Activated T-cell treated with anti-CD3 and anti-CD28 coated beads, Interleukin-2, amount 50 U/mL, for 72 hours (primary cell): ENCODE measurements at regions not wholly inside any gene's neighbourhood (a gene's known extent, or its start where the extent isn't known, plus 50 kb on each side); places are given as distances from the start of the nearest gene placed in this dataset.

Experiments used
- ATAC-seq, 2 donors: fragments of 150-1000 bp; cut with Tn5 transposase; replicated peaks in 1 of 2; 2 replicates each; pipeline ENCODE4 v1.10.0; 2021; ENCODE audit warnings: moderate library complexity in 2 of 2, mild to moderate bottlenecking in 1 of 2
- DNase-seq, 2 donors: peaks; one replicate each; pipeline ENCODE4 v3.0.0; 2021 to 2022; ENCODE audit warnings: mixed read lengths in 1 of 2
- H3K27ac Mint-ChIP-seq: one replicate; pipeline ENCODE4 v1.8.0; 2022; ENCODE audit warnings: mild to moderate bottlenecking, moderate library complexity, mixed read lengths
- H3K27me3 Mint-ChIP-seq: one replicate; pipeline ENCODE4 v1.8.0; 2022; ENCODE audit warnings: low read depth, mixed read lengths
- H3K36me3 Mint-ChIP-seq, 2 donors: one replicate each; pipeline ENCODE4 v1.8.0; 2022; ENCODE audit warnings: mixed read lengths in 2 of 2, mild to moderate bottlenecking in 1 of 2; ENCODE audit not compliant: insufficient read depth in 2 of 2
- H3K4me1 Mint-ChIP-seq: one replicate; pipeline ENCODE4 v1.8.0; 2022; ENCODE audit warnings: low read depth, mixed read lengths
- H3K4me3 Mint-ChIP-seq, 2 donors: one replicate each; pipeline ENCODE4 v1.8.0; 2022; ENCODE audit warnings: mild to moderate bottlenecking in 2 of 2, mixed read lengths in 2 of 2, moderate library complexity in 2 of 2
- H3K9me3 Mint-ChIP-seq, 2 donors: one replicate each; pipeline ENCODE4 v1.8.0; 2022; ENCODE audit warnings: mixed read lengths in 2 of 2

- Mint-ChIP-seq H3K27ac (no peak overlapping the region), H3K36me3 (no peaks in the 10 kb centered on the region), H3K4me3 (no peak overlapping the region), H3K27me3 (peaks cover 32% of the 10 kb centered on the region), H3K9me3 (no peaks in the 10 kb centered on the region), H3K4me1 (no peaks in the 10 kb centered on the region)
- ATAC-seq (no peak), DNase-seq (no peak)
These were observed 90.0 kb downstream of the FGF18 start for GRCh38 chr5:171509467-171509866.

DNA sequence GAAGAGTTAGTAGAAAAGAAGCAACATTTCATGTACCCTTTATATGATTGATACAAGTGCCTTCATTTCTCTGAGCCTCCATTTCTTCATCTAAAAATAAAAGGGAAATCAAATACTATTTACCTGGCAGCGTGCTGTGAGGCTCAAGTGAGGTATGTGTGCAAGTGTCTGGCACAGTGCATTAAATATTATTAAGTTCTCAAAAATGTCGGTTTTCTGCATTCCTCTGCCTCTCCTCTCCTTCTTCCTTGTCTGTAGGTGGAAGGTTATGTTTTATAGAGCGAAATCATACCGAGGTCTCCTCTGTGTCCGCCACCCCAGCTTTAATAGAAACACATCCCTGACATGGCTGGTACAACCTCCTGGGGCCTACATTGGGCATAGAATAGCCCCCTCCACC lies 93.0 kb downstream of the FGF18 start:
- DNase-seq (no peak), ATAC-seq (no peak)
- H3K9me3 Mint-ChIP-seq, result no peaks in the 10 kb centered on the region
- H3K4me1 Mint-ChIP-seq, result no peaks in the 10 kb centered on the region
- H3K4me3 Mint-ChIP-seq, result no peak overlapping the region
- H3K36me3 Mint-ChIP-seq, result no peaks in the 10 kb centered on the region
- H3K27ac Mint-ChIP-seq, result no peak overlapping the region
- peaks cover 30% of the 10 kb centered on the region for H3K27me3 Mint-ChIP-seq

DNA sequence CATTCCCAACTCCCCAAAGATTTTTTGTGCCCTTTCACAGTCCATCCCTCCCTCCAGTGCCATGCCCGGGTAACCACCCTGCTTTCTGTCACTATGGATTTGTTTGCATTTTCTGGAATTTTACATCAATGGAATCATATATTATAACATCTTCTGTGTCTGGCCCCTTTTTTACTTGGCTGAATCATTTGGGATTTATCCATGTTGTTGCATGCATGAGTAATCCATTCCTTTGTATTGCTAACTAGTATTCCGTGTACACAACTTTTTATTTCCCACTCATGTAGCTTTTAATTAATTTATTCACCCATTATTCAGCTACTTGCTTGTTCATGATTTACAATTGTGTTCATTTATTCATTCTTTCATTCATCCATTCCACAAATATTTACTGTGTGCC lies 94.1 kb downstream of the FGF18 start:
- H3K27me3 Mint-ChIP-seq, result peaks cover 42% of the 10 kb centered on the region
- no peak overlapping the region for H3K27ac Mint-ChIP-seq
- H3K36me3 Mint-ChIP-seq, result no peaks in the 10 kb centered on the region
- H3K4me1 Mint-ChIP-seq, result no peaks in the 10 kb centered on the region
- H3K9me3 Mint-ChIP-seq, result no peaks in the 10 kb centered on the region
- no peak overlapping the region for H3K4me3 Mint-ChIP-seq
- DNase-seq, result no peak
- no peak for ATAC-seq

DNA sequence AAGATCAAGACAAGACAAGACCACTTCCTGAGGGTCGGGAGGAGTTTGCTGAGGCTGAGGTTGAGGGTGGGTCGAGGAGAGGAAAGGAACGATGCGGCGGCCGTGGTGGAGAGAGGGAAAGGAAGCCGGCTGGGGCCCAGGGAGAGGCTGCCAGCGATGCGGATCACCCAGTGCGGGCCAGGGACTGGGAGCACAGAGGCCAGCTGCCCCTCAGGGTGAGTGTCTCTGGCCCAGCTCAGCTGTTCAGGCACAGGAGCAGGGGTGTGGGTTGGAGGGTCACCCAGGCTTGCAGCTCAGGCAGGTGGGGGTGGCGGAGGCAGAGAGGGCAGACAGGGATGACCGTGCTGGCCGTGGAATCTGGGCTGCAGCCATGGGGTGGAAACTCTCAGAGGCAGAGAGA lies 99.5 kb downstream of the FGF18 start:
- Mint-ChIP-seq H3K9me3 (no peaks in the 10 kb centered on the region), H3K4me3 (no peak overlapping the region), H3K36me3 (no peaks in the 10 kb centered on the region), H3K27ac (no peak overlapping the region), H3K4me1 (no peaks in the 10 kb centered on the region), H3K27me3 (peaks cover 43% of the 10 kb centered on the region)
- ATAC-seq (no peak), DNase-seq (no peak)

- H3K27me3 Mint-ChIP-seq, result peaks cover 38% of the 10 kb centered on the region
- H3K9me3 Mint-ChIP-seq, result no peaks in the 10 kb centered on the region
- no peaks in the 10 kb centered on the region for H3K4me1 Mint-ChIP-seq
- ATAC-seq (no peak), DNase-seq (no peak)
- no peak overlapping the region for H3K27ac Mint-ChIP-seq
- H3K4me3 Mint-ChIP-seq, result no peak overlapping the region
- H3K36me3 Mint-ChIP-seq, result no peaks in the 10 kb centered on the region
These were observed 101.1 kb downstream of the FGF18 start for GRCh38 chr5:171520300-171521174.

- Mint-ChIP-seq H3K4me3 (no peak overlapping the region), H3K27me3 (peaks cover 38% of the 10 kb centered on the region), H3K4me1 (no peaks in the 10 kb centered on the region), H3K36me3 (no peaks in the 10 kb centered on the region), H3K9me3 (no peaks in the 10 kb centered on the region), H3K27ac (no peak overlapping the region)
- DNase-seq (no peak), ATAC-seq (no peak)
These were observed 101.8 kb downstream of the FGF18 start for GRCh38 chr5:171521219-171521633.

GRCh38 chr5:171521679-171522078 lies 102.2 kb downstream of the FGF18 start:
- no peak overlapping the region for H3K4me3 Mint-ChIP-seq
- peaks cover 38% of the 10 kb centered on the region for H3K27me3 Mint-ChIP-seq
- H3K9me3 Mint-ChIP-seq, result no peaks in the 10 kb centered on the region
- ATAC-seq (no peak), DNase-seq (no peak)
- no peak overlapping the region for H3K27ac Mint-ChIP-seq
- H3K36me3 Mint-ChIP-seq, result no peaks in the 10 kb centered on the region
- no peaks in the 10 kb centered on the region for H3K4me1 Mint-ChIP-seq

DNA sequence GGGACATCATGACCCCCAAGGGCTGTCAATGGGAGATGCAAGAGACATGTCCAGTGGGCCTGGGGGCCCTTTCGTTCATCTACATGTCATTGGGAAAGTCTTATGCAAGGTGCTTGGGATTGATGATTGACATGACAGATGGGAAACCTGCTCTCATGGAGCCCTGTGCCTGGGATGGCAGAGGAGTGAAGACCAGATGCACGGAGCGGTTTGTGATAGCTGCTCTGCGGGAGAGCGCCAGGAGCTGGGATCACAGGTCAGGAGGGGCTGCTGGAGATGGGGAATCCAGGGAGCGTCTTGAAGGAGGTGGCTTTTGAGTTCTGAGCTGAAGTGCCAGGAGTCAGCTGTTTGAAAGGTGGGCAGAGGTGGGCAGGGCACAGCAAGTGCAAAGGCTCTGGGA lies 104.3 kb downstream of the FGF18 start:
- ATAC-seq (no peak), DNase-seq (no peak)
- H3K36me3 Mint-ChIP-seq, result no peaks in the 10 kb centered on the region
- peaks cover 23% of the 10 kb centered on the region for H3K27me3 Mint-ChIP-seq
- H3K4me3 Mint-ChIP-seq, result no peak overlapping the region
- H3K4me1 Mint-ChIP-seq, result no peaks in the 10 kb centered on the region
- no peaks in the 10 kb centered on the region for H3K9me3 Mint-ChIP-seq
- H3K27ac Mint-ChIP-seq, result no peak overlapping the region

- H3K4me1 Mint-ChIP-seq, result no peaks in the 10 kb centered on the region
- H3K27ac Mint-ChIP-seq, result no peak overlapping the region
- no peak overlapping the region for H3K4me3 Mint-ChIP-seq
- H3K27me3 Mint-ChIP-seq, result peaks cover 20% of the 10 kb centered on the region
- DNase-seq, result no peak
- H3K36me3 Mint-ChIP-seq, result no peaks in the 10 kb centered on the region
- ATAC-seq, result no peak
- no peaks in the 10 kb centered on the region for H3K9me3 Mint-ChIP-seq
These were observed 105.0 kb downstream of the FGF18 start for GRCh38 chr5:171524466-171524865.

- H3K36me3 Mint-ChIP-seq, result no peaks in the 10 kb centered on the region
- ATAC-seq (no peak), DNase-seq (no peak)
- H3K27ac Mint-ChIP-seq, result no peak overlapping the region
- no peak overlapping the region for H3K4me3 Mint-ChIP-seq
- H3K9me3 Mint-ChIP-seq, result no peaks in the 10 kb centered on the region
- H3K27me3 Mint-ChIP-seq, result peaks cover 19% of the 10 kb centered on the region
- no peaks in the 10 kb centered on the region for H3K4me1 Mint-ChIP-seq
These were observed 105.6 kb downstream of the FGF18 start for GRCh38 chr5:171525085-171525484.

GRCh38 chr5:171528036-171528435 lies 108.6 kb downstream of the FGF18 start:
- H3K4me3 Mint-ChIP-seq, result no peak overlapping the region
- no peaks in the 10 kb centered on the region for H3K4me1 Mint-ChIP-seq
- no peaks in the 10 kb centered on the region for H3K9me3 Mint-ChIP-seq
- no peaks in the 10 kb centered on the region for H3K36me3 Mint-ChIP-seq
- DNase-seq (no peak), ATAC-seq (no peak)
- peaks cover 42% of the 10 kb centered on the region for H3K27me3 Mint-ChIP-seq
- no peak overlapping the region for H3K27ac Mint-ChIP-seq

GRCh38 chr5:171528865-171529614 lies 109.6 kb downstream of the FGF18 start:
- Mint-ChIP-seq H3K9me3 (no peaks in the 10 kb centered on the region), H3K27ac (no peak overlapping the region), H3K27me3 (peaks cover 37% of the 10 kb centered on the region), H3K4me1 (peaks cover 4% of the 10 kb centered on the region), H3K4me3 (no peak overlapping the region), H3K36me3 (no peaks in the 10 kb centered on the region)
- DNase-seq, result no peak
- ATAC-seq, result no peak

DNA sequence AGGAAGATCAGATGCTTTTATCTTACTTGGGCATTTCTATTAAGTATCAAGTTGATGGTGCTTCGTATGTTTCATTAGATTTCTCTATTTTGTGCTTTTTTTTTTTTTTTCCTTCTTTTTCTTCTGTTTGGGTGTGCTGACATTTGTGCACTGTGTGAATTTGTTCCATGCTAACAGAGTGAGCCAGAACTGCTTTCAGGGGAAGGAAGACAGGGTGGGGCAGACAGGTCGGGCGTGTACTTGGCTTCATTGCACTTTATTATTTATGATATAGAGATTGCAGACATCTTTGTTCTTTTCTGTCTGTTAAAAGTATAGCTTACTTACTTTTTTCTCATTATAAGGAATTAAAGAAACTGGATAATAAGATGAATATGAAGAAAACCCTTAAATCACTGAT lies 112.2 kb downstream of the FGF18 start:
- Mint-ChIP-seq H3K9me3 (no peaks in the 10 kb centered on the region), H3K4me1 (peaks cover 19% of the 10 kb centered on the region), H3K4me3 (no peak overlapping the region), H3K36me3 (no peaks in the 10 kb centered on the region), H3K27me3 (peaks cover 57% of the 10 kb centered on the region), H3K27ac (no peak overlapping the region)
- no peak for DNase-seq
- ATAC-seq, result no peak
